K562 (cell line): ENCODE measurements at regions not wholly inside any gene's neighbourhood (a gene's known extent, or its start where the extent isn't known, plus 50 kb on each side); places are given as distances from the start of the nearest gene placed in this dataset.

Source experiments
- ATAC-seq: fragments of 200-7000 bp; cut with Tn5 transposase; 3 replicates; pipeline ENCODE4 v1.9.1; 2020; ENCODE audit warnings: moderate library complexity
- BruUV-seq: library from RNA; stranded (reverse); fragments of 400-500 nt; replicated peaks from 2 replicates; lab custom pipeline; 2021; lab: Mats Ljungman, UMichigan
- CTCF ChIA-PET: fragments of 300-600 bp; formaldehyde crosslinking; extraction: SDS; loops from one replicate; lab custom pipeline; 2021; ENCODE audit warnings: low intra/inter-chr PET ratio; lab: Yijun Ruan, JAX
- POLR2A ChIA-PET: fragments of 300-600, 350-650 bp; sonication (Branson Sonifier 250); formaldehyde crosslinking; extraction: SDS; loops from one replicate; lab custom pipeline; 2021; ENCODE audit warnings: antibody characterized with exemption, inconsistent platforms; lab: Yijun Ruan, JAX
- DNase-seq, 4 experiments: peaks; one replicate each; pipeline versions ENCODE4 v3.0.0 to v3.0.0-alpha.2; 2011 to 2018; ENCODE audit warnings: low spot score in 3 of 4, mixed read lengths in 3 of 4; ENCODE audit errors: extremely low read depth in 1 of 4
- FAIRE-seq: peaks from 2 replicates; lab custom pipeline; 2011; peaks lifted over from hg19 to GRCh38; lab: Jason Lieb, UNC
- H2AFZ ChIP-seq: 2 replicates; pipeline ENCODE4 v1.6.0; 2011; ENCODE audit warnings: low read depth, low read length, control low read depth, inconsistent platforms
- H3K27ac ChIP-seq: fragments of 200-600 bp; 3 replicates; pipeline ENCODE4 v1.8.0; 2011; ENCODE audit warnings: low read depth, mild to moderate bottlenecking, control low read depth, inconsistent platforms, low read length, moderate library complexity, mixed read lengths; ENCODE audit errors: extremely low read depth
- H3K27me3 ChIP-seq, 2 experiments: fragments of 300-600 bp in 1 of 2; 2 replicates in 1 of 2; 3 replicates in 1 of 2; pipeline versions ENCODE4 v1.6.0 to v1.8.0; 2011; ENCODE audit warnings: inconsistent platforms in 2 of 2, low read length in 2 of 2, mild to moderate bottlenecking in 1 of 2, mixed read lengths in 1 of 2, moderate library complexity in 1 of 2; ENCODE audit not compliant: control insufficient read depth in 2 of 2, insufficient read depth in 2 of 2
- H3K36me3 ChIP-seq: fragments of 300-600 bp; 3 replicates; pipeline ENCODE4 v1.8.0; 2011; ENCODE audit warnings: mild to moderate bottlenecking, low read length, inconsistent platforms; ENCODE audit not compliant: control insufficient read depth, insufficient read depth
- H3K4me1 ChIP-seq, 2 experiments: fragments of 200-600 bp in 1 of 2; replicated peaks in 1 of 2; 2 replicates in 1 of 2; 3 replicates in 1 of 2; pipeline versions ENCODE4 v1.5.1 to v1.8.0; 2011; ENCODE audit warnings: inconsistent platforms in 2 of 2, low read length in 2 of 2, mild to moderate bottlenecking in 1 of 2, mixed read lengths in 1 of 2, moderate library complexity in 1 of 2; ENCODE audit not compliant: control insufficient read depth in 2 of 2, insufficient read depth in 2 of 2
- H3K4me2 ChIP-seq: 2 replicates; pipeline ENCODE4 v1.6.1; 2011; ENCODE audit warnings: low read length, control low read depth, inconsistent platforms, mixed read lengths; ENCODE audit not compliant: insufficient read depth
- H3K4me3 ChIP-seq: fragments of 200-600 bp; sonication (generic), shearing (Covaris generic); 2 replicates; pipeline ENCODE4 v1.5.1; 2016; ENCODE audit warnings: control low read depth, inconsistent platforms
- H3K79me2 ChIP-seq: fragments of 200-600 bp; 3 replicates; pipeline ENCODE4 v1.8.0; 2011; ENCODE audit warnings: low read length, inconsistent platforms; ENCODE audit not compliant: control insufficient read depth, insufficient read depth
- H3K9ac ChIP-seq, 2 experiments: 2 replicates each; pipeline versions ENCODE4 v1.6.0 to v1.6.1; 2011; ENCODE audit warnings: low read depth in 2 of 2, low read length in 2 of 2, control low read depth in 1 of 2, inconsistent platforms in 1 of 2, mild to moderate bottlenecking in 1 of 2, mixed read lengths in 1 of 2; ENCODE audit not compliant: insufficient read depth in 1 of 2
- H3K9me1 ChIP-seq: one replicate; pipeline ENCODE4 v1.6.0; 2011; ENCODE audit warnings: inconsistent platforms, mild to moderate bottlenecking, low read length, moderate library complexity; ENCODE audit not compliant: control insufficient read depth, insufficient read depth
- H3K9me3 ChIP-seq: replicated peaks from 2 replicates; pipeline ENCODE4 v1.5.1; 2011; ENCODE audit warnings: low read depth, low read length, inconsistent platforms; ENCODE audit not compliant: control insufficient read depth, insufficient read depth
- H4K20me1 ChIP-seq: replicated peaks from 2 replicates; pipeline ENCODE4 v1.6.1; 2011; ENCODE audit warnings: low read length, inconsistent platforms, mixed read lengths; ENCODE audit not compliant: control insufficient read depth, insufficient read depth
- CBFA2T3 ChIP-seq: fragments of 450-650 bp; IDR thresholded peaks from 2 replicates; pipeline ENCODE4 v1.6.1; 2017
- KLF13 ChIP-seq: fragments of 450-650 bp; IDR thresholded peaks from 2 replicates; pipeline ENCODE4 v1.6.1; 2016; ENCODE audit warnings: missing genetic modification characterization, low read depth, mild to moderate bottlenecking, missing compliant biosample characterization, moderate library complexity, borderline replicate concordance
- LEF1 ChIP-seq: fragments of 450-650 bp; IDR thresholded peaks from 2 replicates; pipeline ENCODE4 v1.6.1; 2016; ENCODE audit warnings: mild to moderate bottlenecking
- NFIC ChIP-seq: fragments of 450-650 bp; IDR thresholded peaks from 2 replicates; pipeline ENCODE4 v1.6.1; 2017; ENCODE audit warnings: mild to moderate bottlenecking, inconsistent platforms
- SAFB ChIP-seq: fragments of 200-400 bp; formaldehyde crosslinking; IDR thresholded peaks from 2 replicates; pipeline ENCODE4 v1.6.1; 2017; ENCODE audit warnings: low read depth, low read length, borderline replicate concordance
- ZBTB8A ChIP-seq: fragments of 450-650 bp; IDR thresholded peaks from 2 replicates; pipeline ENCODE4 v1.6.1; 2018; ENCODE audit warnings: mild to moderate bottlenecking, moderate library complexity; ENCODE audit not compliant: partially characterized antibody
- ZKSCAN8 ChIP-seq: fragments of 200-800 bp; sonication (Bioruptor generic); IDR thresholded peaks from 2 replicates; pipeline ENCODE4 v1.6.1; 2016; ENCODE audit warnings: missing genetic modification characterization, missing compliant biosample characterization
- ZNF561 ChIP-seq: fragments of 450-650 bp; formaldehyde crosslinking; conservative IDR thresholded peaks from 2 replicates; pipeline ENCODE4 v1.4.0; 2020; ENCODE audit warnings: mild to moderate bottlenecking, moderate library complexity
- WGBS: fragments of 100-300 bp; shearing (Covaris generic); methylation state at CpG from one replicate; pipeline ENCODE4 v1.1.6; 2016; ENCODE audit warnings: low coverage, mixed read lengths; ENCODE audit not compliant: insufficient coverage; ENCODE audit errors: missing lambda C conversion rate; 5-methylcytosine and 5-hydroxymethylcytosine counted together
- in situ Hi-C: fragments of 300-500 bp; cut with MboI; formaldehyde crosslinking; loops from 4 replicates; pipeline ENCODE4 v1.15.0; 2018; ENCODE audit warnings: inconsistent platforms, mixed read lengths
- intact Hi-C: fragments of 100-400 bp; cut with micrococcal nuclease; formaldehyde crosslinking; loops from 2 replicates; pipeline ENCODE4 v1.14.2; 2022
- TF ChIP-seq, protein P1 (sequence below), 3 experiments: fragments of 200-800 bp in 1 of 3; sonication (Bioruptor generic) in 1 of 3; sonication (generic) in 1 of 3; formaldehyde crosslinking in 1 of 3; IDR thresholded peaks; 2 replicates each; pipeline versions ENCODE4 v1.6.1 to v1.8.0; 2016 to 2022; ENCODE audit warnings: mild to moderate bottlenecking in 2 of 3, missing compliant biosample characterization in 2 of 3, missing genetic modification characterization in 2 of 3, missing genetic modification reagents in 1 of 3
- TF ChIP-seq, protein P2 (sequence below): fragments of 450-650 bp; IDR thresholded peaks from 2 replicates; pipeline ENCODE4 v1.6.1; 2016; ENCODE audit warnings: low read depth, mild to moderate bottlenecking, moderate library complexity
- TF ChIP-seq, protein P3 (sequence below): fragments of 450-650 bp; IDR thresholded peaks from 2 replicates; pipeline ENCODE4 v1.6.1; 2016; ENCODE audit warnings: mild to moderate bottlenecking

DNA sequence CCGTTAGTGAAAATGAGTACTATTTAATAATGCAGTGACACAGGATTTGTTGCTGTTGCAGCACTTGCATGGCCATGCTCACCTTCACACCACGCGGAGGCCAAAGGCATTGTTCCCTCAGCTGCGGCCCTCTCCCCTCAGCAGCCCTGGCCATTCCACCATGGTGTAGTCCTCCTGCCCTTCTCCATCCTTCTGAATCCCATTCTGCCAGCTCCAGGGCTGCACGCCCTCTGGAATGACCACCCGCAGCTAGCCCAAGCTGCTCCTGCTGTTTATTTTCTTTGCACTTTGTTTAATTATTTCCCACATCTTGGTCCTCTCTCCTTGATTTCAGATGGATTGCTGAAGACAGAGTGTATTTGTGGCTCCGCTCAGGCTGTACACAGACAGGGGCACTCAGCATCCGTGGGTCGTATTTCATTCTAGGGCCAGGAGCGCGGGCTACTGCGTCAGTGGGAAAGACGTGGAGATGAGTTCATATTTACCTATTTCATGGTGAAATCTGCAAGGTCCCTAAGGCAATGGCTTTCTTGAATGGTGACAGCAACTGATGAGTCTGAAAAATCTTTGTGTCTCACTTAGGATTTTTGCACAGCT, 81.4 kb upstream of the DUSP22 start:
- H3K27me3 ChIP-seq, result peaks cover 55 to 79% of the 10 kb centered on the region in 2 experiments
- POLR2A ChIA-PET, result interaction anchor here (0.6 kb wide), 1 partner anchor 246 kb away, joined by 3 read pairs; no protein-coding TSS in a partner anchor
- no peak overlapping the region for H3K9ac ChIP-seq
- DNase-seq (no peak), FAIRE-seq (no peak), ATAC-seq (no peak)
- no peaks in the 10 kb centered on the region for H3K79me2 ChIP-seq
- no TSS peak for BruUV-seq
- no peaks in the 10 kb centered on the region for H3K9me3 ChIP-seq
- CTCF ChIA-PET, result no interaction called here
- H4K20me1 ChIP-seq, result no peaks in the 10 kb centered on the region
- TF ChIP-seq, protein P1, sequence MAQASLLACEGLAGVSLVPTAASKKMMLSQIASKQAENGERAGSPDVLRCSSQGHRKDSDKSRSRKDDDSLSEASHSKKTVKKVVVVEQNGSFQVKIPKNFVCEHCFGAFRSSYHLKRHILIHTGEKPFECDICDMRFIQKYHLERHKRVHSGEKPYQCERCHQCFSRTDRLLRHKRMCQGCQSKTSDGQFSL (CRISPR knock-in tag; IDR thresholded peaks at IDR 0.05), result no peak
- TF ChIP-seq, protein P1 (tag; IDR thresholded peaks at IDR 0.05), result no peak
- TF ChIP-seq ZBTB8A (no peak), NFIC (no peak), SAFB (no peak), CBFA2T3 (no peak), ZNF561 (no peak), KLF13 (tag) (no peak), ZKSCAN8 (CRISPR knock-in tag) (no peak), LEF1 (no peak)
- TF ChIP-seq, protein P2, sequence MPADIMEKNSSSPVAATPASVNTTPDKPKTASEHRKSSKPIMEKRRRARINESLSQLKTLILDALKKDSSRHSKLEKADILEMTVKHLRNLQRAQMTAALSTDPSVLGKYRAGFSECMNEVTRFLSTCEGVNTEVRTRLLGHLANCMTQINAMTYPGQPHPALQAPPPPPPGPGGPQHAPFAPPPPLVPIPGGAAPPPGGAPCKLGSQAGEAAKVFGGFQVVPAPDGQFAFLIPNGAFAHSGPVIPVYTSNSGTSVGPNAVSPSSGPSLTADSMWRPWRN, result no peak
- TF ChIP-seq, protein P3, sequence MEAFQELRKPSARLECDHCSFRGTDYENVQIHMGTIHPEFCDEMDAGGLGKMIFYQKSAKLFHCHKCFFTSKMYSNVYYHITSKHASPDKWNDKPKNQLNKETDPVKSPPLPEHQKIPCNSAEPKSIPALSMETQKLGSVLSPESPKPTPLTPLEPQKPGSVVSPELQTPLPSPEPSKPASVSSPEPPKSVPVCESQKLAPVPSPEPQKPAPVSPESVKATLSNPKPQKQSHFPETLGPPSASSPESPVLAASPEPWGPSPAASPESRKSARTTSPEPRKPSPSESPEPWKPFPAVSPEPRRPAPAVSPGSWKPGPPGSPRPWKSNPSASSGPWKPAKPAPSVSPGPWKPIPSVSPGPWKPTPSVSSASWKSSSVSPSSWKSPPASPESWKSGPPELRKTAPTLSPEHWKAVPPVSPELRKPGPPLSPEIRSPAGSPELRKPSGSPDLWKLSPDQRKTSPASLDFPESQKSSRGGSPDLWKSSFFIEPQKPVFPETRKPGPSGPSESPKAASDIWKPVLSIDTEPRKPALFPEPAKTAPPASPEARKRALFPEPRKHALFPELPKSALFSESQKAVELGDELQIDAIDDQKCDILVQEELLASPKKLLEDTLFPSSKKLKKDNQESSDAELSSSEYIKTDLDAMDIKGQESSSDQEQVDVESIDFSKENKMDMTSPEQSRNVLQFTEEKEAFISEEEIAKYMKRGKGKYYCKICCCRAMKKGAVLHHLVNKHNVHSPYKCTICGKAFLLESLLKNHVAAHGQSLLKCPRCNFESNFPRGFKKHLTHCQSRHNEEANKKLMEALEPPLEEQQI, result no peak
- no peak overlapping the region for H3K4me3 ChIP-seq
- H3K4me2 ChIP-seq, result no peak overlapping the region
- no peaks in the 10 kb centered on the region for H3K9me1 ChIP-seq
- peaks cover 0 to 5% of the 10 kb centered on the region in 2 experiments; a peak in 4 of 5 replicates for H3K4me1 ChIP-seq
- in situ Hi-C loops (loop anchor here (10.0 kb wide), 1 partner anchor 194 kb away; no protein-coding TSS in a partner anchor), intact Hi-C loops (no loop called here)
- H2AFZ ChIP-seq, result no peak overlapping the region
- 12% methylated on average over 13 of the region's 13 CpGs for WGBS
- no peak overlapping the region for H3K27ac ChIP-seq
- no peaks in the 10 kb centered on the region for H3K36me3 ChIP-seq
